HepG2 (cell line): ENCODE measurements at regions not wholly inside any gene's neighbourhood (a gene's known extent, or its start where the extent isn't known, plus 50 kb on each side); places are given as distances from the start of the nearest gene placed in this dataset.

Experiments
- ATAC-seq: fragments of 200-7000 bp; cut with Tn5 transposase; 3 replicates; pipeline ENCODE4 v1.9.1; 2020; ENCODE audit warnings: mild to moderate bottlenecking, moderate library complexity
- BruUV-seq: library from RNA; stranded (reverse); fragments of 400-500 nt; replicated peaks from 2 replicates; lab custom pipeline; 2021; lab: Mats Ljungman, UMichigan
- CTCF ChIA-PET: fragments of 300-600 bp; formaldehyde crosslinking; extraction: SDS; loops from one replicate; lab custom pipeline; 2021; ENCODE audit warnings: low total read pairs, inconsistent platforms, low intra/inter-chr PET ratio; lab: Yijun Ruan, JAX
- POLR2A ChIA-PET: fragments of 350-600 bp; sonication (Branson Sonifier 250); formaldehyde crosslinking; loops from one replicate; lab custom pipeline; 2020; ENCODE audit warnings: antibody characterized with exemption, inconsistent platforms; lab: Yijun Ruan, JAX
- DNase-seq: peaks from one replicate; pipeline ENCODE4 v3.0.0-alpha.2; 2015; ENCODE audit warnings: low spot score
- FAIRE-seq: peaks from 3 replicates; lab custom pipeline; 2011; peaks lifted over from hg19 to GRCh38; lab: Jason Lieb, UNC
- H2AFZ ChIP-seq: one replicate; pipeline ENCODE4 v1.6.1; 2011; ENCODE audit warnings: low read length, inconsistent platforms
- H3K27ac ChIP-seq: fragments of 300-600 bp; 3 replicates; pipeline ENCODE4 v1.8.0; 2011; ENCODE audit warnings: mixed run types, mild to moderate bottlenecking, mixed read lengths, low read length, inconsistent platforms; ENCODE audit not compliant: insufficient read depth; ENCODE audit errors: extremely low read length
- H3K27me3 ChIP-seq, 2 experiments: fragments of 200-600 bp in 1 of 2; 2 replicates in 1 of 2; 3 replicates in 1 of 2; pipeline versions ENCODE4 v1.6.0 to v1.8.0; 2011; ENCODE audit warnings: low read length in 2 of 2, mild to moderate bottlenecking in 2 of 2, moderate library complexity in 2 of 2, inconsistent platforms in 1 of 2; ENCODE audit not compliant: insufficient read depth in 2 of 2, control insufficient read depth in 1 of 2
- H3K36me3 ChIP-seq, 2 experiments: fragments of 200-600 bp in 1 of 2; replicated peaks in 1 of 2; 2 replicates in 1 of 2; 3 replicates in 1 of 2; pipeline versions ENCODE4 v1.5.1 to v1.8.0; 2011; ENCODE audit warnings: low read length in 2 of 2, inconsistent platforms in 1 of 2; ENCODE audit not compliant: insufficient read depth in 2 of 2, control insufficient read depth in 1 of 2
- H3K4me1 ChIP-seq: 2 replicates; pipeline ENCODE4 v1.5.1; 2012; ENCODE audit warnings: low read length, inconsistent platforms; ENCODE audit not compliant: insufficient read depth
- H3K4me2 ChIP-seq: 2 replicates; pipeline ENCODE4 v1.6.0; 2011; ENCODE audit warnings: low read depth, low read length, inconsistent platforms
- H3K4me3 ChIP-seq, 3 experiments: fragments of 200-600 bp in 1 of 3; sonication (generic), shearing (Covaris generic) in 1 of 3; replicated peaks in 1 of 3; 2 replicates each; pipeline ENCODE4 v1.5.1; 2011 to 2016; ENCODE audit warnings: low read length in 3 of 3, inconsistent platforms in 2 of 3, low read depth in 2 of 3, mild to moderate bottlenecking in 2 of 3, control low read depth in 1 of 3, mixed read lengths in 1 of 3; ENCODE audit not compliant: insufficient read depth in 1 of 3
- H3K79me2 ChIP-seq: one replicate; pipeline ENCODE4 v1.6.1; 2011; ENCODE audit warnings: low read length, inconsistent platforms; ENCODE audit not compliant: insufficient read depth
- H3K9ac ChIP-seq: 2 replicates; pipeline ENCODE4 v1.6.0; 2011; ENCODE audit warnings: mild to moderate bottlenecking, low read depth, low read length, inconsistent platforms; ENCODE audit not compliant: insufficient read depth
- H3K9me3 ChIP-seq: 2 replicates; pipeline ENCODE4 v1.5.1; 2012; ENCODE audit warnings: mild to moderate bottlenecking, low read length
- H4K20me1 ChIP-seq: 2 replicates; pipeline ENCODE4 v1.6.0; 2011; ENCODE audit warnings: inconsistent platforms, mild to moderate bottlenecking, low read length, moderate library complexity; ENCODE audit not compliant: insufficient read depth
- DBP ChIP-seq: sonication (generic); formaldehyde crosslinking; IDR thresholded peaks from 2 replicates; pipeline ENCODE4 v1.4.0; 2020; ENCODE audit warnings: missing genetic modification reagents; ENCODE audit errors: not compliant biosample characterization
- E2F1 ChIP-seq: sonication (generic); formaldehyde crosslinking; IDR thresholded peaks from 2 replicates; pipeline ENCODE4 v1.5.0; 2020; ENCODE audit warnings: missing genetic modification reagents
- E2F5 ChIP-seq: sonication (generic); formaldehyde crosslinking; conservative IDR thresholded peaks from 2 replicates; pipeline ENCODE4 v1.4.0; 2020; ENCODE audit warnings: missing genetic modification reagents
- HBP1 ChIP-seq: IDR thresholded peaks from 2 replicates; pipeline ENCODE4 v1.6.1; 2016; ENCODE audit warnings: low read depth, control low read depth
- HNF4G ChIP-seq, 2 experiments: sonication (generic) in 1 of 2; formaldehyde crosslinking in 1 of 2; IDR thresholded peaks; 2 replicates each; pipeline versions ENCODE4 v1.4.0 to v1.6.1; 2011 to 2020; ENCODE audit warnings: borderline replicate concordance in 2 of 2, low read depth in 2 of 2, mild to moderate bottlenecking in 2 of 2, low read length in 1 of 2, missing genetic modification reagents in 1 of 2, moderate library complexity in 1 of 2
- NCOA2 ChIP-seq: sonication (generic); formaldehyde crosslinking; IDR thresholded peaks from 2 replicates; pipeline ENCODE4 v1.8.0; 2022; ENCODE audit warnings: inconsistent platforms
- NRL ChIP-seq: sonication (generic); formaldehyde crosslinking; IDR thresholded peaks from 2 replicates; pipeline ENCODE4 v1.5.0; 2020; ENCODE audit warnings: missing genetic modification reagents, mild to moderate bottlenecking, moderate library complexity, borderline replicate concordance
- SUZ12 ChIP-seq: fragments of 150-350 bp; IDR thresholded peaks from 2 replicates; pipeline ENCODE4 v1.6.1; 2014; ENCODE audit warnings: low read depth, low read length
- TEAD3 ChIP-seq: optimal IDR thresholded peaks from 2 replicates; pipeline ENCODE3; 2016; ENCODE audit warnings: borderline replicate concordance
- ZHX1 ChIP-seq: sonication (generic); formaldehyde crosslinking; IDR thresholded peaks from 2 replicates; pipeline ENCODE4 v1.8.1; 2022; ENCODE audit warnings: low read depth, mild to moderate bottlenecking, missing genetic modification reagents
- ZNF101 ChIP-seq: sonication (generic); formaldehyde crosslinking; IDR thresholded peaks from 2 replicates; pipeline ENCODE4 v1.4.0; 2020; ENCODE audit warnings: mild to moderate bottlenecking, low read depth, missing genetic modification reagents, borderline replicate concordance
- ZNF496 ChIP-seq: sonication (generic); formaldehyde crosslinking; IDR thresholded peaks from 2 replicates; pipeline ENCODE4 v1.8.1; 2023; ENCODE audit warnings: mild to moderate bottlenecking, moderate library complexity, missing genetic modification reagents; ENCODE audit not compliant: insufficient replicate concordance
- ZNF598 ChIP-seq: sonication (generic); formaldehyde crosslinking; IDR thresholded peaks from 2 replicates; pipeline ENCODE4 v1.5.1; 2020; ENCODE audit warnings: mild to moderate bottlenecking, missing genetic modification reagents, borderline replicate concordance
- ZNF615 ChIP-seq: sonication (generic); formaldehyde crosslinking; IDR thresholded peaks from 2 replicates; pipeline ENCODE4 v1.5.0; 2020; ENCODE audit warnings: mild to moderate bottlenecking, missing genetic modification reagents, borderline replicate concordance
- ZNF749 ChIP-seq: sonication (generic); formaldehyde crosslinking; IDR thresholded peaks from 2 replicates; pipeline ENCODE4 v1.8.0; 2022; ENCODE audit warnings: mild to moderate bottlenecking, missing genetic modification reagents, moderate library complexity, borderline replicate concordance
- ZNF773 ChIP-seq: sonication (generic); formaldehyde crosslinking; IDR thresholded peaks from 2 replicates; pipeline ENCODE4 v1.4.0; 2020; ENCODE audit warnings: missing genetic modification reagents, borderline replicate concordance
- WGBS: methylation state at CpG from one replicate; pipeline ENCODE4 v1.1.6; 2017; ENCODE audit warnings: low lambda C conversion rate; 5-methylcytosine and 5-hydroxymethylcytosine counted together
- in situ Hi-C: cut with HindIII; loops from 2 replicates; pipeline ENCODE4 v1.10.0; 2017; ENCODE audit warnings: low pct_unique_long_range_greater_than_20kb; ENCODE audit not compliant: extremely low pct_ligation_motif_present
- intact Hi-C: fragments of 100-400 bp; cut with micrococcal nuclease; formaldehyde crosslinking; loops from one replicate; pipeline ENCODE4 v1.10.0; 2022; ENCODE audit not compliant: unreplicated experiment

- Histone ChIP-seq H3K79me2 (no peaks in the 10 kb centered on the region), H3K9ac (no peak overlapping the region), H3K4me3 (no peak overlapping the region), H3K36me3 (no peaks in the 10 kb centered on the region), H3K4me1 (no peaks in the 10 kb centered on the region), H3K27me3 (no peaks in the 10 kb centered on the region), H3K4me2 (no peak overlapping the region), H2AFZ (no peak overlapping the region), H3K9me3 (no peaks in the 10 kb centered on the region), H3K27ac (no peak overlapping the region), H4K20me1 (no peaks in the 10 kb centered on the region)
- ATAC-seq = no peak
- ChIA-PET CTCF (no interaction called here), POLR2A (no interaction called here)
- TF ChIP-seq DBP (CRISPR knock-in tag) (no peak), HNF4G (IDR thresholded peaks at IDR 0.05; ENCODE audit: borderline replicate concordance, low read depth, low read length) (no peak), HNF4G (CRISPR knock-in tag; IDR thresholded peaks at IDR 0.05; ENCODE audit: borderline replicate concordance, low read depth) (no peak), ZNF615 (no peak), NRL (CRISPR knock-in tag) (no peak), HBP1 (no peak), E2F5 (CRISPR knock-in tag) (no peak), SUZ12 (no peak), ZHX1 (CRISPR knock-in tag) (no peak), NCOA2 (CRISPR knock-in tag) (no peak), ZNF496 (CRISPR knock-in tag) (no peak), ZNF773 (CRISPR knock-in tag) (no peak), ZNF598 (CRISPR knock-in tag) (no peak), ZNF749 (CRISPR knock-in tag) (no peak), TEAD3 (CRISPR knock-in tag) (no peak), ZNF101 (no peak), E2F1 (no peak)
- no TSS peak for BruUV-seq
- WGBS = 15% methylated on average over 1 of the region's 1 CpG
- FAIRE-seq = no peak
- no peak for DNase-seq
- intact Hi-C loops (no loop called here), in situ Hi-C loops (no loop called here)
These were observed 1478.9 kb downstream of the PCDH19 start for GRCh38 chrX:98931216-98931615.
